ENCODE measurements at regions not wholly inside any gene's neighbourhood (a gene's known extent, or its start where the extent isn't known, plus 50 kb on each side); places are given as distances from the start of the nearest gene placed in this dataset.
"Not testable (repeated sequence)": the region's sequence is repeated elsewhere in the genome, so short reads cannot be mapped to it uniquely, and the experiment has no call there.

GRCh38 chr16:79883494-79883893, 283.0 kb upstream of the MAF start:
- DNase-seq (no peak), ATAC-seq (ENCODE audit: low read depth) (no peak)
- ChIA-PET POLR2A (no interaction called here), CTCF (no interaction called here)
- H3K4me3 Mint-ChIP-seq = no peak overlapping the region
- intact Hi-C loops (cut with micrococcal nuclease) = no loop called here
- H3K9me3 Mint-ChIP-seq = no peaks in the 10 kb centered on the region
- no peaks in the 10 kb centered on the region for H3K4me1 Mint-ChIP-seq
- H3K27ac Mint-ChIP-seq = no peak overlapping the region
- H3K27me3 Mint-ChIP-seq = no peaks in the 10 kb centered on the region
- H3K36me3 Mint-ChIP-seq (ENCODE audit: low read depth) = no peaks in the 10 kb centered on the region
- no peak for TF ChIP-seq CTCF (IDR thresholded peaks at IDR 0.05)

- CTCF ChIA-PET = no interaction called here
- no peak for ATAC-seq (ENCODE audit: low read depth)
- no peak for DNase-seq
- Mint-ChIP-seq H3K27me3 (peaks cover 3% of the 10 kb centered on the region), H3K4me1 (no peaks in the 10 kb centered on the region), H3K4me3 (no peak overlapping the region), H3K27ac (no peak overlapping the region), H3K36me3 (ENCODE audit: low read depth) (no peaks in the 10 kb centered on the region), H3K9me3 (no peaks in the 10 kb centered on the region)
- POLR2A ChIA-PET = no interaction called here
- TF ChIP-seq CTCF (IDR thresholded peaks at IDR 0.05) = no peak
- intact Hi-C loops (cut with micrococcal nuclease) = no loop called here
These were observed 281.9 kb upstream of the MAF start for GRCh38 chr16:79882340-79883005.

- intact Hi-C loops (cut with micrococcal nuclease); H3K9me3 Mint-ChIP-seq; H3K27me3 Mint-ChIP-seq; DNase-seq; CTCF ChIA-PET; H3K27ac Mint-ChIP-seq; ATAC-seq (ENCODE audit: low read depth); H3K4me3 Mint-ChIP-seq; POLR2A ChIA-PET; H3K36me3 Mint-ChIP-seq (ENCODE audit: low read depth); H3K4me1 Mint-ChIP-seq: not testable (repeated sequence)
These were observed 280.6 kb upstream of the MAF start for GRCh38 chr16:79881107-79881506.

- no peak for TF ChIP-seq CTCF (IDR thresholded peaks at IDR 0.05)
- intact Hi-C loops (cut with micrococcal nuclease) = no loop called here
- ATAC-seq (ENCODE audit: low read depth) = no peak
- DNase-seq = no peak
- POLR2A ChIA-PET = no interaction called here
- no peaks in the 10 kb centered on the region for H3K9me3 Mint-ChIP-seq
- H3K27me3 Mint-ChIP-seq = peaks cover 3% of the 10 kb centered on the region
- H3K27ac Mint-ChIP-seq = no peak overlapping the region
- H3K36me3 Mint-ChIP-seq (ENCODE audit: low read depth) = no peaks in the 10 kb centered on the region
- no peaks in the 10 kb centered on the region for H3K4me1 Mint-ChIP-seq
- H3K4me3 Mint-ChIP-seq = no peak overlapping the region
- CTCF ChIA-PET = no interaction called here
These were observed 275.8 kb upstream of the MAF start for GRCh38 chr16:79876332-79876730.

- CTCF ChIA-PET = no interaction called here
- intact Hi-C loops (cut with micrococcal nuclease) = no loop called here
- no peak overlapping the region for H3K4me3 Mint-ChIP-seq
- POLR2A ChIA-PET = no interaction called here
- peaks cover 3% of the 10 kb centered on the region for H3K27me3 Mint-ChIP-seq
- no peak for DNase-seq
- no peak overlapping the region for H3K27ac Mint-ChIP-seq
- no peaks in the 10 kb centered on the region for H3K4me1 Mint-ChIP-seq
- no peaks in the 10 kb centered on the region for H3K9me3 Mint-ChIP-seq
- no peaks in the 10 kb centered on the region for H3K36me3 Mint-ChIP-seq (ENCODE audit: low read depth)
- TF ChIP-seq CTCF (IDR thresholded peaks at IDR 0.05) = no peak
- no peak for ATAC-seq (ENCODE audit: low read depth)
These were observed 273.9 kb upstream of the MAF start for GRCh38 chr16:79874391-79874790.

GRCh38 chr16:79873825-79874224, 273.3 kb upstream of the MAF start:
- Mint-ChIP-seq H3K4me1 (no peaks in the 10 kb centered on the region), H3K9me3 (no peaks in the 10 kb centered on the region), H3K4me3 (no peak overlapping the region), H3K27ac (no peak overlapping the region), H3K36me3 (ENCODE audit: low read depth) (no peaks in the 10 kb centered on the region), H3K27me3 (peaks cover 3% of the 10 kb centered on the region)
- CTCF ChIA-PET = no interaction called here
- intact Hi-C loops (cut with micrococcal nuclease) = no loop called here
- no peak for TF ChIP-seq CTCF (IDR thresholded peaks at IDR 0.05)
- POLR2A ChIA-PET = no interaction called here
- DNase-seq (no peak), ATAC-seq (ENCODE audit: low read depth) (no peak)
